ENCODE measurements at regions not wholly inside any gene's neighbourhood (a gene's known extent, or its start where the extent isn't known, plus 50 kb on each side); places are given as distances from the start of the nearest gene placed in this dataset.

GRCh38 chr3:74338998-74339397 is 275.5 kb downstream of the CNTN3 start:
- no peak for TF ChIP-seq CTCF (IDR thresholded peaks at IDR 0.05)
- no peak for TF ChIP-seq CHD2 (IDR thresholded peaks at IDR 0.05; ENCODE audit: low read length, partially characterized antibody)
- no peak for TF ChIP-seq ZBTB33 (IDR thresholded peaks at IDR 0.05; ENCODE audit: borderline replicate concordance, low read depth)
- TF ChIP-seq NRF1 (IDR thresholded peaks at IDR 0.05; ENCODE audit: low read depth, low read length): no peak
- TF ChIP-seq POLR2AphosphoS5 (IDR thresholded peaks at IDR 0.05; ENCODE audit: low read depth, low read length): no peak
- no peak for TF ChIP-seq IRF3 (IDR thresholded peaks at IDR 0.05; ENCODE audit: low read depth, low read length)
